A549 (cell line): ENCODE measurements at regions not wholly inside any gene's neighbourhood (a gene's known extent, or its start where the extent isn't known, plus 50 kb on each side); places are given as distances from the start of the nearest gene placed in this dataset.

ENCODE experiments used
- ATAC-seq, 2 experiments: fragments of 200-7000 bp in 1 of 2; fragments of >200 bp in 1 of 2; cut with Nextera tagmentation in 1 of 2; cut with Tn5 transposase in 1 of 2; 3 replicates each; pipeline versions ENCODE4 v1.8.0 to v1.9.1; 2018 to 2020; ENCODE audit warnings: mild to moderate bottlenecking in 1 of 2, moderate library complexity in 1 of 2
- CTCF ChIA-PET: fragments of 300-600 bp; sonication (Branson Sonifier 250); formaldehyde crosslinking; extraction: SDS; loops from one replicate; lab custom pipeline; 2021; ENCODE audit warnings: antibody characterized with exemption, inconsistent platforms; lab: Yijun Ruan, JAX
- POLR2A ChIA-PET: fragments of 350-600 bp; formaldehyde crosslinking; extraction: SDS; loops from one replicate; lab custom pipeline; 2021; ENCODE audit warnings: antibody characterized with exemption, inconsistent platforms; lab: Yijun Ruan, JAX
- DNase-seq, 2 experiments: peaks; one replicate each; pipeline versions ENCODE4 v3.0.0 to v3.0.0-alpha.2; 2011 to 2016; ENCODE audit warnings: low read depth in 1 of 2, low spot score in 1 of 2
- FAIRE-seq: peaks from 2 replicates; lab custom pipeline; 2011; peaks lifted over from hg19 to GRCh38; lab: Jason Lieb, UNC
- H3K27ac ChIP-seq, 2 experiments: fragments of >200 bp; sonication (Bioruptor Twin); formaldehyde crosslinking; 3 replicates each; pipeline ENCODE4 v1.5.1; 2016 to 2017
- H3K4me1 ChIP-seq: fragments of >200 bp; sonication (Bioruptor Twin); formaldehyde crosslinking; 3 replicates; pipeline ENCODE4 v1.6.1; 2016
- H3K4me2 ChIP-seq: fragments of >200 bp; sonication (Bioruptor Twin); formaldehyde crosslinking; 3 replicates; pipeline ENCODE4 v1.6.1; 2016
- H3K4me3 ChIP-seq: fragments of >200 bp; sonication (Bioruptor Twin); formaldehyde crosslinking; 3 replicates; pipeline ENCODE4 v1.5.1; 2016
- H3K9me3 ChIP-seq: fragments of >200 bp; sonication (Bioruptor Twin); formaldehyde crosslinking; 3 replicates; pipeline ENCODE4 v1.6.1; 2016
- BHLHE40 ChIP-seq: IDR thresholded peaks from 2 replicates; pipeline ENCODE4 v1.6.1; 2012; ENCODE audit warnings: low read depth, low read length, inconsistent platforms
- CBX8 ChIP-seq: fragments of 200-600 bp; sonication (generic); IDR thresholded peaks from 2 replicates; pipeline ENCODE4 v1.6.1; 2016
- CEBPB ChIP-seq, 2 experiments: fragments of >200 bp in 1 of 2; sonication (Bioruptor Twin) in 1 of 2; formaldehyde crosslinking in 1 of 2; IDR thresholded peaks; 2 replicates each; pipeline ENCODE4 v1.6.1; 2012 to 2016
- CHD4 ChIP-seq: fragments of 200-600 bp; sonication (generic); IDR thresholded peaks from 2 replicates; pipeline ENCODE4 v1.6.1; 2016; ENCODE audit warnings: antibody characterized with exemption, mild to moderate bottlenecking, borderline replicate concordance
- CTCF ChIP-seq: fragments of >200 bp; sonication (Bioruptor Twin); formaldehyde crosslinking; IDR thresholded peaks from 3 replicates; pipeline ENCODE4 v1.5.1; 2016
- E2F6 ChIP-seq: IDR thresholded peaks from 2 replicates; pipeline ENCODE4 v1.6.1; 2012; ENCODE audit warnings: low read depth, borderline replicate concordance
- EHF ChIP-seq: fragments of 250-450 bp; sonication (Bioruptor Pico); IDR thresholded peaks from 2 replicates; pipeline ENCODE4 v1.5.0; 2020; ENCODE audit warnings: mild to moderate bottlenecking
- ELK1 ChIP-seq: fragments of 150-350 bp; IDR thresholded peaks from 2 replicates; pipeline ENCODE4 v1.6.1; 2014; ENCODE audit warnings: low read depth, mild to moderate bottlenecking, low read length
- EP300 ChIP-seq, 2 experiments: fragments of >200 bp; sonication (Bioruptor Twin); formaldehyde crosslinking; IDR thresholded peaks; 2 replicates in 1 of 2; 3 replicates in 1 of 2; pipeline ENCODE4 v1.6.1; 2016 to 2017
- ESRRA ChIP-seq: fragments of 150-350 bp; IDR thresholded peaks from 2 replicates; pipeline ENCODE4 v1.6.1; 2014; ENCODE audit warnings: mild to moderate bottlenecking, low read length, borderline replicate concordance
- FOSL2 ChIP-seq, 2 experiments: fragments of 450-650 bp in 1 of 2; fragments of >200 bp in 1 of 2; sonication (Bioruptor Twin) in 1 of 2; formaldehyde crosslinking; IDR thresholded peaks; 2 replicates each; pipeline versions ENCODE4 v1.5.0 to v1.6.1; 2016 to 2020; ENCODE audit warnings: mild to moderate bottlenecking in 1 of 2, moderate library complexity in 1 of 2
- HDAC2 ChIP-seq: fragments of 200-600 bp; sonication (generic); IDR thresholded peaks from 2 replicates; pipeline ENCODE4 v1.6.1; 2016
- HES2 ChIP-seq: fragments of >200 bp; sonication (Bioruptor Twin); formaldehyde crosslinking; IDR thresholded peaks from 2 replicates; pipeline ENCODE4 v1.6.1; 2016
- HEYL ChIP-seq: fragments of 250-450 bp; sonication (Bioruptor Pico); IDR thresholded peaks from 2 replicates; pipeline ENCODE4 v1.8.0; 2021; ENCODE audit warnings: mild to moderate bottlenecking, moderate library complexity
- HOXB5 ChIP-seq: fragments of 250-450 bp; sonication (Bioruptor Pico); IDR thresholded peaks from 2 replicates; pipeline ENCODE4 v1.5.0; 2020; ENCODE audit warnings: mild to moderate bottlenecking, moderate library complexity
- JUN ChIP-seq, 2 experiments: fragments of >200 bp; sonication (Bioruptor Twin); formaldehyde crosslinking; IDR thresholded peaks; 2 replicates in 1 of 2; 3 replicates in 1 of 2; pipeline ENCODE4 v1.6.1; 2016 to 2017
- MAX ChIP-seq: IDR thresholded peaks from 2 replicates; pipeline ENCODE4 v1.6.1; 2012
- PBX3 ChIP-seq: IDR thresholded peaks from 2 replicates; pipeline ENCODE4 v1.6.1; 2012
- PHF8 ChIP-seq: fragments of 200-600 bp; sonication (generic); IDR thresholded peaks from 2 replicates; pipeline ENCODE4 v1.6.1; 2016; ENCODE audit warnings: low read depth, mild to moderate bottlenecking, antibody characterized with exemption, moderate library complexity, borderline replicate concordance
- POLR2AphosphoS2 ChIP-seq: conservative IDR thresholded peaks from 2 replicates; pipeline ENCODE4 v1.6.1; 2012; ENCODE audit warnings: low read length, improper control_type of control experiment, inconsistent platforms
- RAD21 ChIP-seq, 2 experiments: fragments of >200 bp in 1 of 2; sonication (Bioruptor Twin) in 1 of 2; formaldehyde crosslinking in 1 of 2; IDR thresholded peaks in 1 of 2; conservative IDR thresholded peaks in 1 of 2; 2 replicates in 1 of 2; 3 replicates in 1 of 2; pipeline ENCODE4 v1.6.1; 2012 to 2018; ENCODE audit warnings: inconsistent platforms in 1 of 2
- RARB ChIP-seq: fragments of 250-450 bp; sonication (Bioruptor Pico); IDR thresholded peaks from 2 replicates; pipeline ENCODE4 v1.8.0; 2021; ENCODE audit warnings: mild to moderate bottlenecking, moderate library complexity
- RCOR1 ChIP-seq: fragments of 150-350 bp; IDR thresholded peaks from 2 replicates; pipeline ENCODE4 v1.6.1; 2014; ENCODE audit warnings: antibody characterized with exemption, low read length, low read depth
- SMC3 ChIP-seq: fragments of >200 bp; sonication (Bioruptor Twin); formaldehyde crosslinking; IDR thresholded peaks from 3 replicates; pipeline ENCODE4 v1.6.1; 2018; ENCODE audit warnings: inconsistent platforms
- TFCP2L1 ChIP-seq: fragments of 250-450 bp; sonication (Bioruptor Pico); IDR thresholded peaks from 2 replicates; pipeline ENCODE4 v1.5.0; 2021; ENCODE audit warnings: mild to moderate bottlenecking
- USF2 ChIP-seq: fragments of 450-650 bp; IDR thresholded peaks from 2 replicates; pipeline ENCODE4 v1.6.1; 2014; ENCODE audit warnings: antibody characterized with exemption
- ZC3H11A ChIP-seq: fragments of 450-650 bp; IDR thresholded peaks from 2 replicates; pipeline ENCODE4 v1.6.1; 2014; ENCODE audit warnings: antibody characterized with exemption, mild to moderate bottlenecking
- WGBS: methylation state at CpG from one replicate; pipeline ENCODE4 v1.1.6; 2017; ENCODE audit errors: missing lambda C conversion rate; 5-methylcytosine and 5-hydroxymethylcytosine counted together

GRCh38 chr5:93320920-93321445, 260.0 kb downstream of the NR2F1-AS1 start:
- Histone ChIP-seq H3K4me2 (no peak overlapping the region), H3K9me3 (no peaks in the 10 kb centered on the region), H3K4me1 (no peaks in the 10 kb centered on the region), H3K4me3 (no peak overlapping the region), H3K27ac (no peak overlapping the region)
- TF ChIP-seq CEBPB (IDR thresholded peaks at IDR 0.05) (no peak), PHF8 (no peak), HOXB5 (CRISPR knock-in tag) (no peak), HDAC2 (no peak), CBX8 (no peak), RARB (no peak), CTCF (no peak), BHLHE40 (no peak), RCOR1 (no peak), E2F6 (no peak), HES2 (no peak), EP300 (IDR thresholded peaks at IDR 0.05) (no peak), POLR2AphosphoS2 (no peak), SMC3 (no peak), EHF (CRISPR knock-in tag) (no peak), RAD21 (conservative IDR thresholded peaks at IDR 0.05 in 1 of 2, IDR thresholded peaks at IDR 0.05 in 1 of 2) (no peak), ESRRA (no peak)
- no peak for FAIRE-seq
- POLR2A ChIA-PET = no interaction called here
- WGBS = 88% methylated on average over 3 of the region's 3 CpGs
- no peak for ATAC-seq
- CTCF ChIA-PET = interaction anchor here (1.3 kb wide), 1 partner anchor 19 kb away, joined by 3 read pairs; no protein-coding TSS in a partner anchor
- DNase-seq = no peak

GRCh38 chr5:93313672-93314071, 267.3 kb downstream of the NR2F1-AS1 start:
- H3K4me2 ChIP-seq = no peak overlapping the region
- POLR2A ChIA-PET = no interaction called here
- no peak for TF ChIP-seq PBX3
- TF ChIP-seq USF2 = no peak
- TF ChIP-seq POLR2AphosphoS2 = no peak
- TF ChIP-seq ZC3H11A = no peak
- no peak for TF ChIP-seq RAD21 (conservative IDR thresholded peaks at IDR 0.05 in 1 of 2, IDR thresholded peaks at IDR 0.05 in 1 of 2)
- TF ChIP-seq ELK1 = no peak
- no peak for TF ChIP-seq MAX
- no peak for TF ChIP-seq E2F6
- TF ChIP-seq FOSL2 (IDR thresholded peaks at IDR 0.05) = no peak
- no peak for TF ChIP-seq FOSL2 (CRISPR knock-in tag; IDR thresholded peaks at IDR 0.05)
- TF ChIP-seq RCOR1 = no peak
- TF ChIP-seq SMC3 = no peak
- no peak for TF ChIP-seq HEYL (CRISPR knock-in tag)
- no peak for TF ChIP-seq CHD4
- TF ChIP-seq JUN (IDR thresholded peaks at IDR 0.05) = no peak
- no peak for TF ChIP-seq RARB
- TF ChIP-seq ESRRA = no peak
- no peak for TF ChIP-seq TFCP2L1 (CRISPR knock-in tag)
- no peak for FAIRE-seq
- no peak for ATAC-seq
- no peaks in the 10 kb centered on the region for H3K4me1 ChIP-seq
- no peak overlapping the region for H3K27ac ChIP-seq
- no peaks in the 10 kb centered on the region; the same call in 1 of the 3 replicates for H3K9me3 ChIP-seq
- CTCF ChIA-PET = interaction anchor here (1.3 kb wide), 1 partner anchor 13 kb away, joined by 3 read pairs; no protein-coding TSS in a partner anchor
- no peak overlapping the region for H3K4me3 ChIP-seq
- no peak for DNase-seq
